Trophoblast cell (in vitro differentiated cells and primary cell): ENCODE measurements at regions not wholly inside any gene's neighbourhood (a gene's known extent, or its start where the extent isn't known, plus 50 kb on each side); places are given as distances from the start of the nearest gene placed in this dataset.

ENCODE experiments used
- DNase-seq, 2 donors: peaks; one replicate each; pipeline ENCODE4 v3.0.0-alpha.2; 2016
- H2AFZ ChIP-seq: 2 replicates; pipeline ENCODE4 v1.6.1; 2013; ENCODE audit warnings: low read length, moderate library complexity, mild to moderate bottlenecking; ENCODE audit not compliant: insufficient read depth, poor library complexity
- H2AK5ac ChIP-seq: 2 replicates; pipeline ENCODE4 v1.6.1; 2013; ENCODE audit warnings: mild to moderate bottlenecking, low read length
- H2BK120ac ChIP-seq: 2 replicates; pipeline ENCODE4 v1.6.1; 2013; ENCODE audit warnings: low read length, mild to moderate bottlenecking, moderate library complexity; ENCODE audit not compliant: insufficient read depth, poor library complexity
- H2BK12ac ChIP-seq: 2 replicates; pipeline ENCODE4 v1.6.1; 2013; ENCODE audit warnings: mild to moderate bottlenecking, low read length, moderate library complexity
- H2BK5ac ChIP-seq: 2 replicates; pipeline ENCODE4 v1.6.1; 2013; ENCODE audit warnings: low read length, low read depth, moderate library complexity, mild to moderate bottlenecking; ENCODE audit not compliant: poor library complexity
- H3K14ac ChIP-seq: 2 replicates; pipeline ENCODE4 v1.6.1; 2013; ENCODE audit warnings: mild to moderate bottlenecking, low read length
- H3K18ac ChIP-seq: 2 replicates; pipeline ENCODE4 v1.6.1; 2013; ENCODE audit warnings: mild to moderate bottlenecking, low read length
- H3K23ac ChIP-seq: 2 replicates; pipeline ENCODE4 v1.6.1; 2013; ENCODE audit warnings: low read length
- H3K27ac ChIP-seq: 2 replicates; pipeline ENCODE4 v1.5.1; 2013; ENCODE audit warnings: low read depth, mild to moderate bottlenecking, inconsistent platforms, low read length, moderate library complexity
- H3K27me3 ChIP-seq: 2 replicates; pipeline ENCODE4 v1.6.1; 2013; ENCODE audit warnings: inconsistent platforms, mild to moderate bottlenecking, low read length, moderate library complexity; ENCODE audit not compliant: insufficient read depth
- H3K36me3 ChIP-seq, 2 experiments: 1 replicate in 1 of 2; 2 replicates in 1 of 2; pipeline ENCODE4 v1.6.1; 2013; ENCODE audit warnings: low read length in 2 of 2, mild to moderate bottlenecking in 2 of 2, moderate library complexity in 1 of 2; ENCODE audit not compliant: insufficient read depth in 2 of 2, control insufficient read depth in 1 of 2
- H3K4ac ChIP-seq: 2 replicates; pipeline ENCODE4 v1.6.1; 2013; ENCODE audit warnings: low read depth, mild to moderate bottlenecking, low read length, moderate library complexity
- H3K4me1 ChIP-seq, 2 experiments: 1 replicate in 1 of 2; 2 replicates in 1 of 2; pipeline ENCODE4 v1.6.1; 2013; ENCODE audit warnings: low read length in 2 of 2, mild to moderate bottlenecking in 2 of 2, moderate library complexity in 1 of 2; ENCODE audit not compliant: insufficient read depth in 2 of 2, control insufficient read depth in 1 of 2
- H3K4me2 ChIP-seq: 2 replicates; pipeline ENCODE4 v1.6.1; 2013; ENCODE audit warnings: inconsistent platforms, mild to moderate bottlenecking, low read length, moderate library complexity
- H3K4me3 ChIP-seq: 2 replicates; pipeline ENCODE4 v1.5.1; 2013; ENCODE audit warnings: mild to moderate bottlenecking, low read depth, low read length, inconsistent platforms
- H3K79me1 ChIP-seq: one replicate; pipeline ENCODE4 v1.6.1; 2013; ENCODE audit warnings: low read length
- H3K79me2 ChIP-seq: 2 replicates; pipeline ENCODE4 v1.6.1; 2013; ENCODE audit warnings: low read length, mild to moderate bottlenecking; ENCODE audit not compliant: control insufficient read depth, insufficient read depth, poor library complexity
- H3K9ac ChIP-seq: 2 replicates; pipeline ENCODE4 v1.6.1; 2013; ENCODE audit warnings: mild to moderate bottlenecking, low read length
- H3K9me3 ChIP-seq: 2 replicates; pipeline ENCODE4 v1.6.1; 2013; ENCODE audit warnings: low read depth, mild to moderate bottlenecking, control low read depth, inconsistent platforms, low read length; ENCODE audit not compliant: insufficient read depth
- H4K12ac ChIP-seq: 2 replicates; pipeline ENCODE4 v1.6.1; 2013; ENCODE audit warnings: low read depth, mild to moderate bottlenecking, low read length, moderate library complexity
- H4K8ac ChIP-seq: 2 replicates; pipeline ENCODE4 v1.6.1; 2013; ENCODE audit warnings: low read depth, mild to moderate bottlenecking, low read length, moderate library complexity
- H4K91ac ChIP-seq: one replicate; pipeline ENCODE4 v1.6.1; 2013; ENCODE audit warnings: low read depth, mild to moderate bottlenecking, low read length, moderate library complexity
- WGBS: extraction: QIAGEN DNeasy Blood & Tissue Kit; methylation state at CpG from one replicate; pipeline ENCODE4 v1.1.7; 2013; ENCODE audit warnings: missing lambda C conversion rate; ENCODE audit not compliant: insufficient read length, insufficient coverage; ENCODE audit errors: extremely low coverage; 5-methylcytosine and 5-hydroxymethylcytosine counted together

- no peaks in the 10 kb centered on the region for H3K79me2 ChIP-seq
- no peak overlapping the region for H3K18ac ChIP-seq
- no peak for DNase-seq
- no peak overlapping the region for H3K14ac ChIP-seq
- H2BK5ac ChIP-seq: no peak overlapping the region
- H3K4me2 ChIP-seq: no peak overlapping the region
- no peak overlapping the region for H2BK120ac ChIP-seq
- H3K4ac ChIP-seq: no peak overlapping the region
- no peak overlapping the region for H4K12ac ChIP-seq
- H2AFZ ChIP-seq: no peak overlapping the region
- no peak overlapping the region for H4K91ac ChIP-seq
- H2AK5ac ChIP-seq: no peak overlapping the region
- no peaks in the 10 kb centered on the region for H3K36me3 ChIP-seq
- no peak overlapping the region for H4K8ac ChIP-seq
- peaks cover 2% of the 10 kb centered on the region for H3K79me1 ChIP-seq
- H3K23ac ChIP-seq: no peak overlapping the region
- H3K27ac ChIP-seq: no peak overlapping the region
- no peaks in the 10 kb centered on the region for H3K27me3 ChIP-seq
- H3K9ac ChIP-seq: no peak overlapping the region
- WGBS: no CpG with 5 or more reads among the region's 3 CpGs
- no peak overlapping the region for H2BK12ac ChIP-seq
- H3K4me1 ChIP-seq: peaks cover 0 to 2% of the 10 kb centered on the region in 2 experiments
- no peaks in the 10 kb centered on the region for H3K9me3 ChIP-seq
- H3K4me3 ChIP-seq: no peak overlapping the region
Observed at GRCh38 chr5:57685516-57686255, 203.1 kb upstream of the ACTBL2 start.

- Histone ChIP-seq H4K8ac (no peak overlapping the region), H3K23ac (no peak overlapping the region), H3K79me2 (no peaks in the 10 kb centered on the region), H4K12ac (no peak overlapping the region), H3K4me1 (peaks cover 0 to 2% of the 10 kb centered on the region in 2 experiments), H3K9me3 (no peaks in the 10 kb centered on the region), H3K4me3 (no peak overlapping the region), H3K18ac (no peak overlapping the region), H3K4ac (no peak overlapping the region), H2AFZ (no peak overlapping the region), H3K27me3 (no peaks in the 10 kb centered on the region), H3K4me2 (no peak overlapping the region), H3K79me1 (peaks cover 2% of the 10 kb centered on the region), H2BK5ac (no peak overlapping the region), H2AK5ac (no peak overlapping the region), H3K27ac (no peak overlapping the region), H2BK120ac (no peak overlapping the region), H2BK12ac (no peak overlapping the region), H4K91ac (no peak overlapping the region), H3K9ac (no peak overlapping the region), H3K14ac (no peak overlapping the region), H3K36me3 (no peaks in the 10 kb centered on the region)
- no CpG with 5 or more reads among the region's 1 CpG for WGBS
- DNase-seq: no peak
Observed at GRCh38 chr5:57684299-57684702, 201.7 kb upstream of the ACTBL2 start.

- Histone ChIP-seq H3K27me3 (no peaks in the 10 kb centered on the region), H2AK5ac (no peak overlapping the region), H3K4me3 (no peak overlapping the region), H3K27ac (no peak overlapping the region), H4K12ac (no peak overlapping the region), H4K8ac (no peak overlapping the region), H3K4me1 (peaks cover 0 to 2% of the 10 kb centered on the region in 2 experiments), H3K79me2 (no peaks in the 10 kb centered on the region), H4K91ac (no peak overlapping the region), H3K79me1 (peaks cover 2% of the 10 kb centered on the region), H3K9me3 (no peaks in the 10 kb centered on the region), H3K36me3 (no peaks in the 10 kb centered on the region), H2BK120ac (no peak overlapping the region), H3K4ac (no peak overlapping the region), H2BK5ac (no peak overlapping the region), H3K9ac (no peak overlapping the region), H3K23ac (no peak overlapping the region), H2BK12ac (no peak overlapping the region), H3K18ac (no peak overlapping the region), H2AFZ (no peak overlapping the region), H3K4me2 (no peak overlapping the region), H3K14ac (no peak overlapping the region)
- no CpG with 5 or more reads among the region's 2 CpGs for WGBS
- DNase-seq: no peak
Observed at GRCh38 chr5:57683036-57683630, 200.5 kb upstream of the ACTBL2 start.

- H2AFZ ChIP-seq: no peak overlapping the region
- H3K18ac ChIP-seq: no peak overlapping the region
- no peaks in the 10 kb centered on the region for H3K79me2 ChIP-seq
- H3K36me3 ChIP-seq: no peaks in the 10 kb centered on the region
- H3K4ac ChIP-seq: no peak overlapping the region
- H4K12ac ChIP-seq: no peak overlapping the region
- no peak overlapping the region for H3K14ac ChIP-seq
- H2AK5ac ChIP-seq: no peak overlapping the region
- H3K27ac ChIP-seq: no peak overlapping the region
- no peak overlapping the region for H2BK12ac ChIP-seq
- no peak overlapping the region for H3K4me3 ChIP-seq
- no peaks in the 10 kb centered on the region for H3K9me3 ChIP-seq
- no peak overlapping the region for H2BK5ac ChIP-seq
- H4K91ac ChIP-seq: no peak overlapping the region
- H2BK120ac ChIP-seq: no peak overlapping the region
- DNase-seq: no peak
- H3K4me2 ChIP-seq: no peak overlapping the region
- no peak overlapping the region for H4K8ac ChIP-seq
- H3K4me1 ChIP-seq: no peaks in the 10 kb centered on the region
- H3K27me3 ChIP-seq: no peaks in the 10 kb centered on the region
- no CpG with 5 or more reads among the region's 3 CpGs for WGBS
- no peak overlapping the region for H3K23ac ChIP-seq
- no peak overlapping the region for H3K9ac ChIP-seq
- no peaks in the 10 kb centered on the region for H3K79me1 ChIP-seq
Observed at GRCh38 chr5:57681942-57682341, 199.3 kb upstream of the ACTBL2 start.
